ENCODE measurements at regions not wholly inside any gene's neighbourhood (a gene's known extent, or its start where the extent isn't known, plus 50 kb on each side); places are given as distances from the start of the nearest gene placed in this dataset.

DNA sequence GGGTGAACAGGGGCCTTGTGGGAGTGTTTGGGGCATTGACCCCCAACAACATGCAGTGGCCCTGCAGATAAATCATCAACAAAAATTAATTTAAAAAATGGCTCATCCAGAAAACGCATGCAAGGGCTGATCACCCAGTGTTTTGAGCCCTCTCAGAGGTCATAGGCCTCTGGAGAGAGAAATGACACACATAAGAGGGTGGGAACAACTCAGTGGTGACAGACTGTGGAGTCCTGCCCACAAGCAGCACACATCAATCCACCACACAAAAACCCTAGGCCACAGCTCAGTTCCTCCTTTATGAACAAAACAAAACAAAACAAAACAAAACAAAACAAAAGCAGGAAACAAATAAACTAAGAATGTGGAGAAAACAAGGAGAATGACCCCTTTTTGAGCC, 351.7 kb upstream of the SPHKAP start:
- Histone ChIP-seq H4K20me1 (ENCODE audit: control insufficient read depth, extremely low read depth, insufficient read depth, low read length) (no peaks in the 10 kb centered on the region), H3K27ac (ENCODE audit: insufficient read depth, low read length) (no peak overlapping the region), H3K9me3 (ENCODE audit: control insufficient read depth, insufficient read depth, low read depth, low read length) (no peaks in the 10 kb centered on the region), H3K36me3 (ENCODE audit: control insufficient read depth, insufficient read depth, low read length) (no peaks in the 10 kb centered on the region), H3K4me1 (ENCODE audit: control insufficient read depth, extremely low read depth, insufficient read depth, low read length) (no peaks in the 10 kb centered on the region), H3K79me2 (ENCODE audit: control insufficient read depth, insufficient read depth, low read length) (no peaks in the 10 kb centered on the region), H3K4me3 (replicated peaks in 1 of 4; ENCODE audit: control extremely low read depth in 1 of 4, insufficient read depth in 1 of 4, low read depth in 3 of 4, low read length in 4 of 4) (no peak overlapping the region), H2AFZ (ENCODE audit: low read length) (no peak overlapping the region), H3K9ac (ENCODE audit: insufficient read depth, low read length) (no peak overlapping the region), H3K27me3 (ENCODE audit: control insufficient read depth, insufficient read depth, low read length) (no peaks in the 10 kb centered on the region), H3K4me2 (ENCODE audit: extremely low read depth, insufficient read depth, low read length) (no peak overlapping the region)
- no peak for DNase-seq (ENCODE audit: low read depth in 2 of 2)
- TF ChIP-seq EZH2 (IDR thresholded peaks at IDR 0.05; ENCODE audit: low read length, missing control alignments), result no peak
- TF ChIP-seq, protein P1, sequence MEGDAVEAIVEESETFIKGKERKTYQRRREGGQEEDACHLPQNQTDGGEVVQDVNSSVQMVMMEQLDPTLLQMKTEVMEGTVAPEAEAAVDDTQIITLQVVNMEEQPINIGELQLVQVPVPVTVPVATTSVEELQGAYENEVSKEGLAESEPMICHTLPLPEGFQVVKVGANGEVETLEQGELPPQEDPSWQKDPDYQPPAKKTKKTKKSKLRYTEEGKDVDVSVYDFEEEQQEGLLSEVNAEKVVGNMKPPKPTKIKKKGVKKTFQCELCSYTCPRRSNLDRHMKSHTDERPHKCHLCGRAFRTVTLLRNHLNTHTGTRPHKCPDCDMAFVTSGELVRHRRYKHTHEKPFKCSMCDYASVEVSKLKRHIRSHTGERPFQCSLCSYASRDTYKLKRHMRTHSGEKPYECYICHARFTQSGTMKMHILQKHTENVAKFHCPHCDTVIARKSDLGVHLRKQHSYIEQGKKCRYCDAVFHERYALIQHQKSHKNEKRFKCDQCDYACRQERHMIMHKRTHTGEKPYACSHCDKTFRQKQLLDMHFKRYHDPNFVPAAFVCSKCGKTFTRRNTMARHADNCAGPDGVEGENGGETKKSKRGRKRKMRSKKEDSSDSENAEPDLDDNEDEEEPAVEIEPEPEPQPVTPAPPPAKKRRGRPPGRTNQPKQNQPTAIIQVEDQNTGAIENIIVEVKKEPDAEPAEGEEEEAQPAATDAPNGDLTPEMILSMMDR (conservative IDR thresholded peaks at IDR 0.05 in 1 of 2, IDR thresholded peaks at IDR 0.05 in 1 of 2; ENCODE audit: low read depth in 1 of 2, low read length in 2 of 2), result no peak

DNA sequence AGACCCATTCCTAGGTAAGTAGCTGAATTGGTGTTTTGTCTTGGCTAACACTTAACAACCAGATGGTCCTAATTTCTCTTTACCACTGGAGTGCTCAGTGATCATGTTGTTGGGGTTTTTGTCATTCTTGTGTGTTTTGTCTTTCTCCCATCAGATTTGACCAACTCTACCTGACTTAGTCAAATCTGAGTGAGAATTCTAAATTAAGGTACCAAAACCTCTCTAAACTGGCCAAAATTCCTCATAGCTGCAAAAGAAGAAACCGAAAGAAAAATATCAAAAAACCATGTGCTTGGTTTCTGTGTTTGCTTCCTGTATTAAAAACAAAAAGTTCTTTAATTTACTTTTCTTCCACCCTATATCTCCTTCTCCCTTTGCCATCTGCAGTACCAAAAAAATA, 350.7 kb upstream of the SPHKAP start:
- H3K79me2 ChIP-seq (ENCODE audit: control insufficient read depth, insufficient read depth, low read length), result no peaks in the 10 kb centered on the region
- DNase-seq (ENCODE audit: low read depth in 2 of 2), result no peak
- H3K9me3 ChIP-seq (ENCODE audit: control insufficient read depth, insufficient read depth, low read depth, low read length), result no peaks in the 10 kb centered on the region
- no peaks in the 10 kb centered on the region for H3K27me3 ChIP-seq (ENCODE audit: control insufficient read depth, insufficient read depth, low read length)
- no peaks in the 10 kb centered on the region for H4K20me1 ChIP-seq (ENCODE audit: control insufficient read depth, extremely low read depth, insufficient read depth, low read length)
- H3K4me1 ChIP-seq (ENCODE audit: control insufficient read depth, extremely low read depth, insufficient read depth, low read length), result no peaks in the 10 kb centered on the region
- H3K9ac ChIP-seq (ENCODE audit: insufficient read depth, low read length), result no peak overlapping the region
- TF ChIP-seq, protein P1 (conservative IDR thresholded peaks at IDR 0.05 in 1 of 2, IDR thresholded peaks at IDR 0.05 in 1 of 2; ENCODE audit: low read depth in 1 of 2, low read length in 2 of 2), result no peak
- TF ChIP-seq EZH2 (IDR thresholded peaks at IDR 0.05; ENCODE audit: low read length, missing control alignments), result no peak
- no peak overlapping the region for H3K27ac ChIP-seq (ENCODE audit: insufficient read depth, low read length)
- no peak overlapping the region for H2AFZ ChIP-seq (ENCODE audit: low read length)
- no peak overlapping the region for H3K4me2 ChIP-seq (ENCODE audit: extremely low read depth, insufficient read depth, low read length)
- H3K36me3 ChIP-seq (ENCODE audit: control insufficient read depth, insufficient read depth, low read length), result no peaks in the 10 kb centered on the region
- H3K4me3 ChIP-seq (replicated peaks in 1 of 4; ENCODE audit: control extremely low read depth in 1 of 4, insufficient read depth in 1 of 4, low read depth in 3 of 4, low read length in 4 of 4), result no peak overlapping the region

DNA sequence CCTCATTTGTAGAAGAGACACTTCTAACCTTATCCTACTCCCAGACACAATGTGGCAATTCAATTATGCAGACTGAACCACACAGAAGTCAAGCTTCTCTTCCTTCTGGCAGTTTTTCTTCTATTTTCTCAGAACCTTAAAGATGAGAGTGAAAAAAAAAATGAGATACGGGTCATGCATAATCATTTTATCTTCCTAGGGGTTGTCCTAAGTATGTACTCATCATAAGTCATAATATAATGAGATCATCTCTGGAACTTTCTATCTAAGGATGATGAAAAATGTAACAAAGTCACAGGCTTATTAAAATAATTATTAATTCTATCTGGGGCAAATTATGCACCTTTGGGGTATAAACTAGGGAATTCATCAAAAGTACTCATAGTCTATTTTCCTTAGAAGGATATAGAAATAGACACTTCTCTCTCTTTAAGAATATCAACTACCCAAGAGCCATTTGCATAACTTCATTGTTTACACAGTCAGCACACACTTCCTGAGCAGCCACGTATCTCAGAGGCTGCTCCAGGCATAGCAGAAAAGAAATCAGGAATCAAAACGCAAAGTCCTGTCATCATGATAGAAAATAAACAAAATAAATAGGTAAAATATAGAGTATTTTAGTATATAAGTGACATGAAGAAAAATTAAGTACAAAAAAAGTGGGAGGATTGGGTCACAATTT, 345.9 kb upstream of the SPHKAP start:
- no peaks in the 10 kb centered on the region for H3K9me3 ChIP-seq (ENCODE audit: control insufficient read depth, insufficient read depth, low read depth, low read length)
- no peak overlapping the region for H2AFZ ChIP-seq (ENCODE audit: low read length)
- no peak overlapping the region for H3K9ac ChIP-seq (ENCODE audit: insufficient read depth, low read length)
- H3K4me2 ChIP-seq (ENCODE audit: extremely low read depth, insufficient read depth, low read length), result no peak overlapping the region
- H3K36me3 ChIP-seq (ENCODE audit: control insufficient read depth, insufficient read depth, low read length), result no peaks in the 10 kb centered on the region
- no peaks in the 10 kb centered on the region for H3K4me1 ChIP-seq (ENCODE audit: control insufficient read depth, extremely low read depth, insufficient read depth, low read length)
- no peak for DNase-seq (ENCODE audit: low read depth in 2 of 2)
- no peak overlapping the region for H3K4me3 ChIP-seq (replicated peaks in 1 of 4; ENCODE audit: control extremely low read depth in 1 of 4, insufficient read depth in 1 of 4, low read depth in 3 of 4, low read length in 4 of 4)
- H3K27ac ChIP-seq (ENCODE audit: insufficient read depth, low read length), result no peak overlapping the region
- TF ChIP-seq, protein P1 (conservative IDR thresholded peaks at IDR 0.05 in 1 of 2, IDR thresholded peaks at IDR 0.05 in 1 of 2; ENCODE audit: low read depth in 1 of 2, low read length in 2 of 2), result no peak
- no peak for TF ChIP-seq EZH2 (IDR thresholded peaks at IDR 0.05; ENCODE audit: low read length, missing control alignments)
- H4K20me1 ChIP-seq (ENCODE audit: control insufficient read depth, extremely low read depth, insufficient read depth, low read length), result no peaks in the 10 kb centered on the region
- H3K27me3 ChIP-seq (ENCODE audit: control insufficient read depth, insufficient read depth, low read length), result no peaks in the 10 kb centered on the region
- no peaks in the 10 kb centered on the region for H3K79me2 ChIP-seq (ENCODE audit: control insufficient read depth, insufficient read depth, low read length)
